ENCODE measurements at regions not wholly inside any gene's neighbourhood (a gene's known extent, or its start where the extent isn't known, plus 50 kb on each side); places are given as distances from the start of the nearest gene placed in this dataset.

DNA sequence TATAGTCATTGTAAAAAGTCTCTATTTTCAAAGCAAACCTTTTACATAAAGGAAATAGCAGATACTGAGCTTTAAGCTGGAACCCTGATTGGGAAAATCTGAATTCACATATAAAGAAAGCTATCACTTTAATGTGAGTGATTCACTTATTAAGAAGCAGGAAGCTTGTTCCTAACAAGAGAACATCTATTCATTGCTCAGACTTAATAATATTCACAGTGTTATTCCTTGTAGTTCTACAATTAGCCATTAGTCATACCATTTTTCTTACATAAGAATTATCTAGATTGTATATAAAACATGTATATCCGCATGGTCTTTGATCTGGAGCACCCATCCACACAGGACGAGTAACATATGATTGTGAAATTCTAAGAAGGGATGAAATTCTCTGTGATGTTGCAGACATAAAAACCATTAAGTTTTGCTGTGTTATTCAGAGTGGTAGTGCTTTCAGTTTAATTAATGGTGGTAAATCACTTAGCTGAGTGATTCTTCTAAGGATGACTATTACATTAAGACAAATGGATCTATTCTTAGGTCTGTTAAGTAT lies 71.1 kb upstream of the FOXQ1 start:
- POLR2A ChIA-PET, result no interaction called here
- no TSS peak for BruUV-seq (replicated peaks)
- CTCF ChIA-PET, result no interaction called here
- DNase-seq (ENCODE audit: low read depth, low spot score), result no peak
- no peaks in the 10 kb centered on the region for H3K79me2 ChIP-seq (ENCODE audit: insufficient read depth, low read length)
- H3K9me2 ChIP-seq (ENCODE audit: insufficient read depth), result no peaks in the 10 kb centered on the region
- ATAC-seq, result no peak
- no peaks in the 10 kb centered on the region; the same call in 1 of the 2 replicates for H3K27me3 ChIP-seq (ENCODE audit: insufficient read depth, low read length)
- no peak overlapping the region for H3K4me2 ChIP-seq (ENCODE audit: low read length)
- no peaks in the 10 kb centered on the region for H4K20me1 ChIP-seq (ENCODE audit: insufficient read depth)
- H3K27ac ChIP-seq (ENCODE audit: low read depth, low read length), result no peak overlapping the region
- RAD21 ChIA-PET (ENCODE audit: low non-redundant PET in 1 of 2, low total read pairs in 2 of 2, uncharacterized antibody in 2 of 2, unreplicated experiment in 2 of 2), result no interaction called here
- intact Hi-C loops (cut with micrococcal nuclease), result no loop called here
- H3K9ac ChIP-seq (ENCODE audit: low read length), result no peak overlapping the region
- H3K36me3 ChIP-seq (ENCODE audit: control insufficient read depth in 1 of 2, insufficient read depth in 2 of 2, low read length in 2 of 2), result no peaks in the 10 kb centered on the region
- no peak overlapping the region for H3K4me3 ChIP-seq (replicated peaks in 1 of 2; ENCODE audit: low read depth in 1 of 2, low read length in 2 of 2)
- no peaks in the 10 kb centered on the region for H3K9me3 ChIP-seq (ENCODE audit: control insufficient read depth in 1 of 2, insufficient read depth in 1 of 2, low read depth in 1 of 2, low read length in 2 of 2)
- H3K4me1 ChIP-seq (ENCODE audit: control insufficient read depth in 1 of 2, insufficient read depth in 2 of 2, low read length in 2 of 2), result no peaks in the 10 kb centered on the region
- TF ChIP-seq MAX (IDR thresholded peaks at IDR 0.05) (no peak), SP1 (IDR thresholded peaks at IDR 0.05; ENCODE audit: low read depth) (no peak), POLR2AphosphoS5 (IDR thresholded peaks at IDR 0.05; ENCODE audit: low read depth, low read length) (no peak)
- no peak overlapping the region for H2AFZ ChIP-seq (ENCODE audit: low read depth, low read length, poor library complexity, severe bottlenecking)

DNA sequence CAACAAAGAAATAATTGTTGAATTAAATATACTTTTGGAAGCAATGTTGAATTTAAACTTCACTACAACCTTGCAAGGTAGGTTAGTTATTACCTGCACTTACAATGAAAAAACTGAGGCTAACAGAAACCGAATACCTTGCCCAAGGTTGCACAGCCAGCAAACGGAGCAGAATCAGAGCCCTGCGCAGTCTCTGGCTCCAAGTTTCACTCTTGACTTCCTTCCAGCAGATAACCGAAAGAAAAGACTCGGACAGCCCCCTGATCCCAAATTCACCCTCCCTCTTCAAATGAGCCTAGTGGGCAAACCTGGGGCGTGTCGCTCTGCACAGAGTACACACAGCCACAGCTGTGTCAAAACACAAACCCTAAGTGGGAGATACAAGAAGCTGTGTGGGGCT lies 72.1 kb upstream of the FOXQ1 start:
- H3K79me2 ChIP-seq (ENCODE audit: insufficient read depth, low read length), result no peaks in the 10 kb centered on the region
- H3K4me1 ChIP-seq (ENCODE audit: control insufficient read depth in 1 of 2, insufficient read depth in 2 of 2, low read length in 2 of 2), result no peaks in the 10 kb centered on the region
- ChIA-PET POLR2A (no interaction called here), RAD21 (ENCODE audit: low non-redundant PET in 1 of 2, low total read pairs in 2 of 2, uncharacterized antibody in 2 of 2, unreplicated experiment in 2 of 2) (no interaction called here), CTCF (no interaction called here)
- TF ChIP-seq ATF3 (IDR thresholded peaks at IDR 0.05) (no peak), POLR2AphosphoS5 (IDR thresholded peaks at IDR 0.05; ENCODE audit: low read depth, low read length) (no peak), TCF7L2 (IDR thresholded peaks at IDR 0.05; ENCODE audit: borderline replicate concordance, extremely low read depth, insufficient read depth, insufficient read length) (no peak), EZH2phosphoT487 (IDR thresholded peaks at IDR 0.05; ENCODE audit: borderline replicate concordance) (no peak), MAX (IDR thresholded peaks at IDR 0.05) (no peak), SP1 (IDR thresholded peaks at IDR 0.05; ENCODE audit: low read depth) (no peak), RAD21 (IDR thresholded peaks at IDR 0.05; ENCODE audit: low read depth) (no peak), SRF (IDR thresholded peaks at IDR 0.05; ENCODE audit: low read depth) (no peak), FOSL1 (IDR thresholded peaks at IDR 0.05; ENCODE audit: low read depth) (no peak), ZBTB33 (IDR thresholded peaks at IDR 0.05; ENCODE audit: extremely low read depth, insufficient replicate concordance, low read length) (no peak), ZNF274 (IDR thresholded peaks at IDR 0.05; ENCODE audit: low read depth, low read length) (no peak), CEBPB (IDR thresholded peaks at IDR 0.05; ENCODE audit: low read depth) (no peak), ELF1 (IDR thresholded peaks at IDR 0.05; ENCODE audit: borderline replicate concordance, low read depth) (no peak), JUND (IDR thresholded peaks at IDR 0.05) (no peak), REST (IDR thresholded peaks at IDR 0.05; ENCODE audit: low read depth) (no peak)
- H4K20me1 ChIP-seq (ENCODE audit: insufficient read depth), result no peaks in the 10 kb centered on the region
- H2AFZ ChIP-seq (ENCODE audit: low read depth, low read length, poor library complexity, severe bottlenecking), result no peak overlapping the region
- no peak overlapping the region for H3K4me3 ChIP-seq (replicated peaks in 1 of 2; ENCODE audit: low read depth in 1 of 2, low read length in 2 of 2)
- H3K9me3 ChIP-seq (ENCODE audit: control insufficient read depth in 1 of 2, insufficient read depth in 1 of 2, low read depth in 1 of 2, low read length in 2 of 2), result no peaks in the 10 kb centered on the region
- no peak for ATAC-seq
- no peak overlapping the region for H3K27ac ChIP-seq (ENCODE audit: low read depth, low read length)
- H3K9ac ChIP-seq (ENCODE audit: low read length), result no peak overlapping the region
- H3K27me3 ChIP-seq (ENCODE audit: insufficient read depth, low read length), result no peaks in the 10 kb centered on the region; the same call in 1 of the 2 replicates
- no peaks in the 10 kb centered on the region for H3K36me3 ChIP-seq (ENCODE audit: control insufficient read depth in 1 of 2, insufficient read depth in 2 of 2, low read length in 2 of 2)
- no peaks in the 10 kb centered on the region for H3K9me2 ChIP-seq (ENCODE audit: insufficient read depth)
- no TSS peak for BruUV-seq (replicated peaks)
- no peak overlapping the region for H3K4me2 ChIP-seq (ENCODE audit: low read length)
- intact Hi-C loops (cut with micrococcal nuclease), result no loop called here
- DNase-seq (ENCODE audit: low read depth, low spot score), result no peak
